Effector memory CD4-positive, alpha-beta T cell (primary cell): ENCODE measurements at regions not wholly inside any gene's neighbourhood (a gene's known extent, or its start where the extent isn't known, plus 50 kb on each side); places are given as distances from the start of the nearest gene placed in this dataset.

ENCODE experiments used
- DNase-seq, 3 donors: peaks; one replicate each; pipeline ENCODE4 v3.0.0-alpha.2; 2020
- H3K27ac ChIP-seq: 2 replicates; pipeline ENCODE4 v1.7.0; 2013; ENCODE audit warnings: mild to moderate bottlenecking, low read length, moderate library complexity; ENCODE audit not compliant: insufficient read depth, poor library complexity, severe bottlenecking
- H3K27me3 ChIP-seq: replicated peaks from 2 replicates; pipeline ENCODE4 v1.7.0; 2013; ENCODE audit warnings: mild to moderate bottlenecking, low read length; ENCODE audit not compliant: insufficient read depth, control insufficient read depth, poor library complexity, severe bottlenecking
- H3K36me3 ChIP-seq: 2 replicates; pipeline ENCODE4 v1.7.0; 2013; ENCODE audit warnings: mild to moderate bottlenecking, low read length, moderate library complexity; ENCODE audit not compliant: control insufficient read depth, insufficient read depth
- H3K4me1 ChIP-seq: 2 replicates; pipeline ENCODE4 v1.7.0; 2013; ENCODE audit warnings: low read length, mild to moderate bottlenecking; ENCODE audit not compliant: control insufficient read depth, insufficient read depth, poor library complexity, severe bottlenecking
- H3K4me3 ChIP-seq: 2 replicates; pipeline ENCODE4 v1.7.0; 2013; ENCODE audit warnings: low read length, low read depth, mild to moderate bottlenecking; ENCODE audit not compliant: insufficient read depth, poor library complexity, severe bottlenecking
- H3K9me3 ChIP-seq: 2 replicates; pipeline ENCODE4 v1.7.0; 2013; ENCODE audit warnings: mild to moderate bottlenecking, low read length, moderate library complexity; ENCODE audit not compliant: control insufficient read depth

DNA sequence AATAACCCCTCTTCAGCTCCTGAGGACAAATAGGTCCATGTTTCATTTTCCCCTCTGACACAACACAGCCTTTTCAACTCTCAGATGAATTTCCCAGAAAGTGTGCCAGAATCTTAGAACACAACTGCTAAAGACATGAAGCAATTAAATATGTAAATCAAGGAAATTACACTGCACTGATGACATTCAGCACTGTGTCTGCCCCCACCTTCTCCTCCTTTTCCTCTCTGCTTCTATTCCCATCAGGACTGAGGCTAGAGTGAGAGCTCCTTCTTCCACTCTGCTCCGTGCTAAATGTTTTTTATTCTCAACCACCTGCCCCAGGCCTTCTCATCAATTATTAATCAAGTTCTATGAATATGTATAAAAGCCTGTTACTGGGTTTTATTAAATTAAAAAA, 596.1 kb downstream of the TUSC7 start:
- no peaks in the 10 kb centered on the region for H3K27me3 ChIP-seq
- H3K9me3 ChIP-seq, result no peaks in the 10 kb centered on the region
- no peak for DNase-seq
- H3K27ac ChIP-seq, result no peak overlapping the region
- H3K4me1 ChIP-seq, result no peaks in the 10 kb centered on the region
- H3K36me3 ChIP-seq, result no peaks in the 10 kb centered on the region
- H3K4me3 ChIP-seq, result no peak overlapping the region

DNA sequence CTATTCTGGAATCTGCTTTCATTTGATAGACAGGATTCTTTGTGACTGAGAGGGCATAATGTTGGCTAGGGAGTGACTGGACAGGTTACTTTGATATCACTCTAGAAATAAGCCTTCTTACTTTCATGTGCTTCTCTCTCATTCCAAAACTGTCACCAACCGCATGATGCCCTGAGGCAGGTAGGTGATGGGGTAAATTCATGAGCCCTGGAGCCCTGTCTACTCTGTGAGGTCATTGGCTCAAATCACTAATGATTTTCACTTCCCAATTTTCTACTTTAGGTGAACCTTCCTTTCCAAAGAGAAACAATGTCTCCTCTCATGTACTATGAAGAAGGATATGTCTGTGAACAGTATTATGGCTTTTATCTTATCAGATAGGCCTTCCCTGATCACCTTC, 596.7 kb downstream of the TUSC7 start:
- Histone ChIP-seq H3K27ac (no peak overlapping the region), H3K27me3 (no peaks in the 10 kb centered on the region), H3K36me3 (no peaks in the 10 kb centered on the region), H3K4me1 (no peaks in the 10 kb centered on the region), H3K9me3 (no peaks in the 10 kb centered on the region), H3K4me3 (no peak overlapping the region)
- no peak for DNase-seq

DNA sequence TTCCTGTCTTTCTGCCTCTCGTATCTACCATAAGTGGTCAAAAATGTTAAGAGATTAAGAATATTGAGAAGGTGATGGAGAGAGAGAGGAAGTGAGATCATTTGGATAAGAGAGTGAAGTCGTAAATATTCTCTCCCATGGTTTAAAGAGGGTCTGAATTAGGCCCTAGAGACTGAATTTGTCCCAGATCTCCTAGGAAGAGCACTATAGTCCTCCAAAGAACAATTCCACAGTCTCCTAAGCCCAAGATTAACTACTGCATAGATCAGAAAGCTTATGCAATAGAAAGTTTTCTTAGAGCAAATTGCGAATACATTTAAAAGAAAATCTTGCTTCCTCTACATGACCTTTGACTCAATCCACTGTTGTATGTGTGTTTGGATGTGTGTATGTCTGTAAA, 598.8 kb downstream of the TUSC7 start:
- DNase-seq, result no peak
- no peaks in the 10 kb centered on the region for H3K36me3 ChIP-seq
- no peaks in the 10 kb centered on the region for H3K4me1 ChIP-seq
- H3K9me3 ChIP-seq, result no peaks in the 10 kb centered on the region
- no peak overlapping the region for H3K27ac ChIP-seq
- no peaks in the 10 kb centered on the region for H3K27me3 ChIP-seq
- no peak overlapping the region for H3K4me3 ChIP-seq

DNA sequence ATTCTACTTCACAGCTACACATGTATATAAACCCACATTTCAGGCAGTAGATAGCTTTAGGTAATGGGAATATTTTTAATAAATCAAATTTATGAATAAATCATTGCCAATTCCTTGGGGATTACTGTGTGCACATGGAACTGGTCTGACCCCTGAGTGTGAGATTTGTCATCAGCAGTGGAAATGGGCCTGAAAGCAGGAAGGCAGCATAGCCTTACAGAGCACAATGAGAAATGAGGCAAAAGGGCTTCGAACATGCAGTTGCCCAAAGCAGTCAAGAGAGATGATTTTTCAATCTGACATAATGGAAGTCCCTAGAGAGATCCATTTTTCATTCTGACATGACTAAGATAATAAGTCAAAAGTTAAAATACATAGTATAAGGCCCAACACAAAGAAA, 599.2 kb downstream of the TUSC7 start:
- Histone ChIP-seq H3K9me3 (no peaks in the 10 kb centered on the region), H3K4me3 (no peak overlapping the region), H3K27ac (no peak overlapping the region), H3K27me3 (no peaks in the 10 kb centered on the region), H3K36me3 (no peaks in the 10 kb centered on the region), H3K4me1 (no peaks in the 10 kb centered on the region)
- DNase-seq, result no peak

DNA sequence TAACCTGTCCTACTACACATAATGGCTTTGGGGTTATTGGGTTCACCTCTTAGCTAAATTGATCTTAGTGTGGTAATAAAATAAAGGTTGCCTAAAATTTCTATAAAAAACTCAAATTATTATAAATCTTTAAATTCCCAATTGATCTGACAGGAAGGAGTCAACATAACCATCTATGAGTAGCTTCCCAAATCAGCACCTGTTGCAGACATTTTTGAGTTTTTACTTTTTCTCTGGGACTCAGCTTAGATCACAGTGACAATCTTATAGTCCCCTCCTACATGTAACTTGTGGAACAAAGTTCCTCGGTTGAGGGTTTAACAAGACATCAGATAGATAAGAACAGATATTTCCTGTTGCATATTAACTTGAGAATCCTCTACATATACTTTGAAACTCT, 601.0 kb downstream of the TUSC7 start:
- Histone ChIP-seq H3K4me3 (no peak overlapping the region), H3K9me3 (no peaks in the 10 kb centered on the region)

DNA sequence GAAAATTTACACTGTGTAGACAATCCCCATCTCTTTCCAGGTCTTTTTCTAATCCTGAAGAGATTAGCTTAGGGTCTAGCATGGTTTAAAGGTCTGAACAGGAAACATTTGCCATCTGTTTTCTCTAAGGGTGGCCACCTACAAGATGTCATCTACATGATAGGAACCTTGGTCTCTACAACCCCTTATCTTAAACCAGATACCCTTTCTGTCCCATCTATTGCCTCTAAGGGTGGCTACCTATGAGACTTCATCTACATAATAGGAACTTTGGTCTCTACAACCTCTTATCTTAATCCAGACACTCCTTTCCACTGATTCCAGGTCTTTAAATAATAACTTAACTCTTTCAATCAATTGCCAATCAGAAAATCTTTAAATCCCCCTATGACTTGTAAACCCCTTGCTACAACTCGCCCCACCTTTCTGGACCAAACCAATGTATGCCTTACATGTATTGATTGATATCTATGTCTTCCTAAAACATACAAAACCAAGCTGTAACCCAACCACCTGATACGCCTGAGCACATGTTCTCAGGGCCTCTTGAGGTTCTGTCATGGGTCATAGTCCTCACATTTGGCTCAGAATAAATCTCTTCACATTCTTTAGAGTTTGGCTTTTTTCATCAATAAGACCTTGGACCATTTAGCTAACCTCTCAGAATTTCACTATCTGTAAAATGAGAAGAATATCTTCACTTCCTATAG, 605.0 kb downstream of the TUSC7 start:
- no peaks in the 10 kb centered on the region for H3K36me3 ChIP-seq
- no peak overlapping the region for H3K4me3 ChIP-seq
- no peaks in the 10 kb centered on the region for H3K27me3 ChIP-seq

More for the DNA sequence above, 601.0 kb downstream of the TUSC7 start:
- Histone ChIP-seq H3K36me3 (no peaks in the 10 kb centered on the region), H3K27ac (no peak overlapping the region), H3K4me1 (no peaks in the 10 kb centered on the region), H3K27me3 (no peaks in the 10 kb centered on the region)
- DNase-seq, result no peak

DNA sequence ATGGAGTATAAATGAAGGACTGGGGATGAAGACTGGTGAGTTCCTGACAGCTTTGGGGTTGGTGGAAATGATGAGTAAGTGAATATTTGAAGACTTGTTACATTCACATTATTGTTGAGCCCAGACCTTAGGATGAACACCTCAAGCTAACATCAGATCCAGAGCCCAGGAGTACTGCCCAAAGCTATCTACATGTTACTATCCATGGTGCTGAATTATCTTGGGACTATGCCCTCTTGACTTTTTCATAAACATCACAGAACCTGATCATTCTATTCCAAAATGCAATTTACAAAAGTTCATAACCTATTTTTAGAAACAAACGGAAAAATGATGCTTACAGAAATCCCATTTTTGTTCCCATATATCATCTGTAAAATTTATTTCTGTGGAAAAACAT, 613.3 kb downstream of the TUSC7 start:
- DNase-seq, result no peak
- Histone ChIP-seq H3K27ac (no peak overlapping the region), H3K9me3 (no peaks in the 10 kb centered on the region), H3K4me1 (no peaks in the 10 kb centered on the region), H3K27me3 (no peaks in the 10 kb centered on the region), H3K4me3 (no peak overlapping the region), H3K36me3 (no peaks in the 10 kb centered on the region)

More for the DNA sequence above, 605.0 kb downstream of the TUSC7 start:
- DNase-seq, result no peak
- Histone ChIP-seq H3K4me1 (no peaks in the 10 kb centered on the region), H3K27ac (no peak overlapping the region), H3K9me3 (no peaks in the 10 kb centered on the region)

DNA sequence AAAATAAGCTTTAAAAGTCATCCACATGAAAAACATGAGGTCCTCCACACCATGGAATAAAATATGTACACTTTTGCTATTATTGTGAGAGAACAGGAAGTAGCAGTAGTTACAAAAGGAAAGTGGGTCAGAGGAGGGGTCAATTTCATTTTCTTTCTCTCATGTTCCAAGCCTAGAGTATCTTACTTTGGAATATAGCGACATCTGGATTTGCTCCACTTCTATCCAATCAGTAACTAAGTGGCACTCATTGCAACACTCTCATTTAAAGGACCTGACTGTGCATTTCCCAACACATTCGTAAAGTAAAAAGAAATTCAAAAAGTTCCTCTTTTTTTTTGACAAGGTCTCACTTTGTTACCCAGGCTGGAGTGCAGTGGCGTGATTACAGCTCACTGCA, 637.3 kb downstream of the TUSC7 start:
- H3K27ac ChIP-seq, result no peak overlapping the region
- no peak overlapping the region for H3K4me3 ChIP-seq
- H3K36me3 ChIP-seq, result no peaks in the 10 kb centered on the region
- H3K27me3 ChIP-seq, result no peaks in the 10 kb centered on the region
- no peaks in the 10 kb centered on the region for H3K4me1 ChIP-seq
- DNase-seq, result no peak
- no peaks in the 10 kb centered on the region for H3K9me3 ChIP-seq

DNA sequence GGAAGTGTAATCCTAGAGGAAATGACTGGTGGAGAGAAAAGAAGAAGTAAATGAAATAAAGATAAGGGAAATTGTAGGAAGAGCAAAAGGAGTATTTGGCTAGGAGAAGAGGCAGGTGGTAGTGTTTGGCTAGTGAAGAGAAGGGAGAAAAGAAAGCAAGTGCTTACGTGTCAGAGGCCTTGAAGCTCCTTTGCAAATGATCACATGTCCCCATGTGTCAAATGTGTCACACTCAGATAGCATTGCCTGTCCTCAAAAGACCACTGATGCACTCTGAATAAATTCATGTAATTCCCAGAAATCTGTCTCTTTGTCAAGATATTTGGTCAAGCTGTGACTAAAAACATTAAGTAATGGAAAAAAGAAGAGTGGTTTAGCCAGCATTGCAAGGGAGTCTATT, 639.3 kb downstream of the TUSC7 start:
- Histone ChIP-seq H3K4me1 (no peaks in the 10 kb centered on the region), H3K27me3 (no peaks in the 10 kb centered on the region), H3K36me3 (no peaks in the 10 kb centered on the region), H3K4me3 (no peak overlapping the region), H3K27ac (no peak overlapping the region), H3K9me3 (no peaks in the 10 kb centered on the region)
- DNase-seq, result no peak

DNA sequence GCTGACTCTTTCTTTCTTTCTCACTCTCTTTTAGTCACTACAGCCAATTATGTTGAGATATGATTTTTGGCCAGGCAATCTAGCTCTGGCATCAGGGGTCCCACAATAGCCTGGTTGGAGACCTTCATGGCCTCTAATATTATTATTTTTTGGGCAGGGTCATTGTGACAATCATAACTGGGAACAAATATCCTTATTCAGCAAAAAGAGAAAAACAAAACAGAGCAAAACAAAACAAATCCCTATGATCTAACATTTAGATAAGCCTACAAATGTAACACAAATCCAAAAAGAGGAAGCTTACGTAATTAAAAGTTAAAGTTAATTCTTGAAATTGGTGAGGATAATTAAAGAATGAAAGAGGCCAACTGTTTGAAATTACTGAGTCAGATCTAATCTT, 640.0 kb downstream of the TUSC7 start:
- Histone ChIP-seq H3K4me3 (no peak overlapping the region), H3K27me3 (no peaks in the 10 kb centered on the region), H3K9me3 (no peaks in the 10 kb centered on the region), H3K27ac (no peak overlapping the region), H3K36me3 (no peaks in the 10 kb centered on the region), H3K4me1 (no peaks in the 10 kb centered on the region)
- no peak for DNase-seq
